HEK293 (cell line): ENCODE measurements at regions not wholly inside any gene's neighbourhood (a gene's known extent, or its start where the extent isn't known, plus 50 kb on each side); places are given as distances from the start of the nearest gene placed in this dataset.

Source experiments
- ZBTB48 ChIP-seq: fragments of 450-650 bp; formaldehyde crosslinking; IDR thresholded peaks from 2 replicates; pipeline ENCODE4 v1.5.1; 2016; ENCODE audit warnings: missing biosample characterization, missing genetic modification characterization
- ZNF169 ChIP-seq: fragments of 450-650 bp; formaldehyde crosslinking; IDR thresholded peaks from 2 replicates; pipeline ENCODE4 v1.5.1; 2016; ENCODE audit warnings: missing biosample characterization, missing genetic modification characterization
- ZNF311 ChIP-seq: fragments of 450-650 bp; formaldehyde crosslinking; IDR thresholded peaks from 2 replicates; pipeline ENCODE4 v1.5.1; 2017; ENCODE audit warnings: missing biosample characterization, missing genetic modification characterization, borderline replicate concordance
- ZNF324 ChIP-seq: fragments of 450-650 bp; formaldehyde crosslinking; IDR thresholded peaks from 2 replicates; pipeline ENCODE4 v1.5.1; 2016; ENCODE audit warnings: missing biosample characterization, missing genetic modification characterization
- ZNF37A ChIP-seq: fragments of 450-650 bp; IDR thresholded peaks from 2 replicates; pipeline ENCODE4 v1.5.1; 2018; ENCODE audit warnings: missing biosample characterization, missing genetic modification characterization
- ZNF585B ChIP-seq: fragments of 450-650 bp; formaldehyde crosslinking; IDR thresholded peaks from 2 replicates; pipeline ENCODE4 v1.5.1; 2016; ENCODE audit warnings: missing biosample characterization, missing genetic modification characterization
- ZNF621 ChIP-seq: fragments of 450-650 bp; formaldehyde crosslinking; IDR thresholded peaks from 2 replicates; pipeline ENCODE4 v1.5.1; 2017; ENCODE audit warnings: missing biosample characterization, missing genetic modification characterization
- ZNF623 ChIP-seq: fragments of 450-650 bp; formaldehyde crosslinking; IDR thresholded peaks from 2 replicates; pipeline ENCODE4 v1.5.1; 2016; ENCODE audit warnings: missing biosample characterization, missing genetic modification characterization
- TF ChIP-seq, protein P1 (sequence below): fragments of 450-650 bp; formaldehyde crosslinking; IDR thresholded peaks from 2 replicates; pipeline ENCODE4 v1.5.1; 2016; ENCODE audit warnings: missing biosample characterization, missing genetic modification characterization
- TF ChIP-seq, protein P2 (sequence below): IDR thresholded peaks from 2 replicates; pipeline ENCODE4 v1.6.1; 2011; ENCODE audit warnings: mild to moderate bottlenecking, low read depth, low read length, borderline replicate concordance
- TF ChIP-seq, protein P3 (sequence below): fragments of 450-650 bp; formaldehyde crosslinking; IDR thresholded peaks from 2 replicates; pipeline ENCODE4 v1.5.1; 2016; ENCODE audit warnings: missing biosample characterization, missing genetic modification characterization

- TF ChIP-seq ZNF311 (tag by site-specific recombination) (no peak), ZNF324 (tag by site-specific recombination) (no peak), ZNF169 (no peak), ZNF37A (tag by site-specific recombination) (no peak), ZBTB48 (no peak), ZNF585B (tag by site-specific recombination) (no peak), ZNF623 (no peak), ZNF621 (no peak)
- TF ChIP-seq, protein P1, sequence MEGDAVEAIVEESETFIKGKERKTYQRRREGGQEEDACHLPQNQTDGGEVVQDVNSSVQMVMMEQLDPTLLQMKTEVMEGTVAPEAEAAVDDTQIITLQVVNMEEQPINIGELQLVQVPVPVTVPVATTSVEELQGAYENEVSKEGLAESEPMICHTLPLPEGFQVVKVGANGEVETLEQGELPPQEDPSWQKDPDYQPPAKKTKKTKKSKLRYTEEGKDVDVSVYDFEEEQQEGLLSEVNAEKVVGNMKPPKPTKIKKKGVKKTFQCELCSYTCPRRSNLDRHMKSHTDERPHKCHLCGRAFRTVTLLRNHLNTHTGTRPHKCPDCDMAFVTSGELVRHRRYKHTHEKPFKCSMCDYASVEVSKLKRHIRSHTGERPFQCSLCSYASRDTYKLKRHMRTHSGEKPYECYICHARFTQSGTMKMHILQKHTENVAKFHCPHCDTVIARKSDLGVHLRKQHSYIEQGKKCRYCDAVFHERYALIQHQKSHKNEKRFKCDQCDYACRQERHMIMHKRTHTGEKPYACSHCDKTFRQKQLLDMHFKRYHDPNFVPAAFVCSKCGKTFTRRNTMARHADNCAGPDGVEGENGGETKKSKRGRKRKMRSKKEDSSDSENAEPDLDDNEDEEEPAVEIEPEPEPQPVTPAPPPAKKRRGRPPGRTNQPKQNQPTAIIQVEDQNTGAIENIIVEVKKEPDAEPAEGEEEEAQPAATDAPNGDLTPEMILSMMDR (tag by site-specific recombination), result no peak
- TF ChIP-seq, protein P2, sequence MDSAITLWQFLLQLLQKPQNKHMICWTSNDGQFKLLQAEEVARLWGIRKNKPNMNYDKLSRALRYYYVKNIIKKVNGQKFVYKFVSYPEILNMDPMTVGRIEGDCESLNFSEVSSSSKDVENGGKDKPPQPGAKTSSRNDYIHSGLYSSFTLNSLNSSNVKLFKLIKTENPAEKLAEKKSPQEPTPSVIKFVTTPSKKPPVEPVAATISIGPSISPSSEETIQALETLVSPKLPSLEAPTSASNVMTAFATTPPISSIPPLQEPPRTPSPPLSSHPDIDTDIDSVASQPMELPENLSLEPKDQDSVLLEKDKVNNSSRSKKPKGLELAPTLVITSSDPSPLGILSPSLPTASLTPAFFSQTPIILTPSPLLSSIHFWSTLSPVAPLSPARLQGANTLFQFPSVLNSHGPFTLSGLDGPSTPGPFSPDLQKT, result no peak
- TF ChIP-seq, protein P3, sequence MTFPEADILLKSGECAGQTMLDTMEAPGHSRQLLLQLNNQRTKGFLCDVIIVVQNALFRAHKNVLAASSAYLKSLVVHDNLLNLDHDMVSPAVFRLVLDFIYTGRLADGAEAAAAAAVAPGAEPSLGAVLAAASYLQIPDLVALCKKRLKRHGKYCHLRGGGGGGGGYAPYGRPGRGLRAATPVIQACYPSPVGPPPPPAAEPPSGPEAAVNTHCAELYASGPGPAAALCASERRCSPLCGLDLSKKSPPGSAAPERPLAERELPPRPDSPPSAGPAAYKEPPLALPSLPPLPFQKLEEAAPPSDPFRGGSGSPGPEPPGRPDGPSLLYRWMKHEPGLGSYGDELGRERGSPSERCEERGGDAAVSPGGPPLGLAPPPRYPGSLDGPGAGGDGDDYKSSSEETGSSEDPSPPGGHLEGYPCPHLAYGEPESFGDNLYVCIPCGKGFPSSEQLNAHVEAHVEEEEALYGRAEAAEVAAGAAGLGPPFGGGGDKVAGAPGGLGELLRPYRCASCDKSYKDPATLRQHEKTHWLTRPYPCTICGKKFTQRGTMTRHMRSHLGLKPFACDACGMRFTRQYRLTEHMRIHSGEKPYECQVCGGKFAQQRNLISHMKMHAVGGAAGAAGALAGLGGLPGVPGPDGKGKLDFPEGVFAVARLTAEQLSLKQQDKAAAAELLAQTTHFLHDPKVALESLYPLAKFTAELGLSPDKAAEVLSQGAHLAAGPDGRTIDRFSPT (tag by site-specific recombination), result no peak
Measured at GRCh38 chr5:89445106-89445745, 562.2 kb upstream of the MEF2C start.
